ENCODE measurements at regions not wholly inside any gene's neighbourhood (a gene's known extent, or its start where the extent isn't known, plus 50 kb on each side); places are given as distances from the start of the nearest gene placed in this dataset.

DNA sequence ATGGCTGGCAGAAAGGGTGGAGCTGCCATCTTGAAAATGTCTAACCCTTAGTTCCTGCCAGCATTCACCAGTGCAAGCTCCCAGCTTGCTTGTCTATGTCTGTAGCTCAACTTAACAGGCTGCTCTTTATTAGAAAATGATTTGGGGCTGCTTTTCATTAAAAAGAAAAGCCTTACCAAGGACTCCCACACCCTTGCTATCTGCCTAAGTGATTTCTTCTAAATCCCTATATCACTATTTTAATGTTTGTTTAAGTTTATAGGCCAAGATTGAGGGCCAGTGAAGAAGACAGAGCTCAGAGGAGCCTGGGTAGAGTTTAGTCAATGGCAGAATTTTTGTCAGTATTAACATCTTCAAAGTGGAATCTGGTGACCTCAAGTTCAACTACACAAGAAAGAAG, 336.8 kb upstream of the CHRM3 start:
- H3K4me1 ChIP-seq = no peaks in the 10 kb centered on the region
- DNase-seq (ENCODE audit: low spot score) = no peak
- H3K36me3 ChIP-seq = no peaks in the 10 kb centered on the region
- no peak overlapping the region for H3K4me3 ChIP-seq
- TF ChIP-seq, protein P1, sequence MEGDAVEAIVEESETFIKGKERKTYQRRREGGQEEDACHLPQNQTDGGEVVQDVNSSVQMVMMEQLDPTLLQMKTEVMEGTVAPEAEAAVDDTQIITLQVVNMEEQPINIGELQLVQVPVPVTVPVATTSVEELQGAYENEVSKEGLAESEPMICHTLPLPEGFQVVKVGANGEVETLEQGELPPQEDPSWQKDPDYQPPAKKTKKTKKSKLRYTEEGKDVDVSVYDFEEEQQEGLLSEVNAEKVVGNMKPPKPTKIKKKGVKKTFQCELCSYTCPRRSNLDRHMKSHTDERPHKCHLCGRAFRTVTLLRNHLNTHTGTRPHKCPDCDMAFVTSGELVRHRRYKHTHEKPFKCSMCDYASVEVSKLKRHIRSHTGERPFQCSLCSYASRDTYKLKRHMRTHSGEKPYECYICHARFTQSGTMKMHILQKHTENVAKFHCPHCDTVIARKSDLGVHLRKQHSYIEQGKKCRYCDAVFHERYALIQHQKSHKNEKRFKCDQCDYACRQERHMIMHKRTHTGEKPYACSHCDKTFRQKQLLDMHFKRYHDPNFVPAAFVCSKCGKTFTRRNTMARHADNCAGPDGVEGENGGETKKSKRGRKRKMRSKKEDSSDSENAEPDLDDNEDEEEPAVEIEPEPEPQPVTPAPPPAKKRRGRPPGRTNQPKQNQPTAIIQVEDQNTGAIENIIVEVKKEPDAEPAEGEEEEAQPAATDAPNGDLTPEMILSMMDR (IDR thresholded peaks at IDR 0.05) = no peak
- H3K27ac ChIP-seq = no peak overlapping the region
- no peaks in the 10 kb centered on the region for H3K9me3 ChIP-seq
- H3K27me3 ChIP-seq = no peaks in the 10 kb centered on the region

DNA sequence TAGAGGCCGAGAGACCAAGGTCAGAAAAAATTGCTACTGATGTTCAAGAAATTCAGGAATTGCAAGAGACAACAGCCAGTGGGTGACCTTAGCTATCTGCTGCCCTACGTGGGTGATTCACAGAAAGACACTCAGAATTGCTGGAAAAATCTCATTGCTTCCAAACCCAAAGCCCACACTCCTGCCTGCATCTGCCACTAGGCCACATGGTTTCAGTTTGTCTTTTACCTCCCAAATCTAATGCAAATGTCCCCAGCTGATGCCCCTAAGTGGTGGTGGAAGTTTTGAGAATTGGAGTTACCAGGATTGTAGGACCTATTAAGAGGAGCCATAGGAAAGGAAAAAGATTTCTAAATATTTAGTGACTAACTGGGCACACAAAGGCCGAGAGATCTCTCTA, 341.5 kb upstream of the CHRM3 start:
- no peaks in the 10 kb centered on the region for H3K27me3 ChIP-seq
- DNase-seq (ENCODE audit: low spot score) = no peak
- no peaks in the 10 kb centered on the region for H3K4me1 ChIP-seq
- no peaks in the 10 kb centered on the region for H3K36me3 ChIP-seq
- TF ChIP-seq, protein P1 (IDR thresholded peaks at IDR 0.05) = no peak
- no peaks in the 10 kb centered on the region for H3K9me3 ChIP-seq
- H3K4me3 ChIP-seq = no peak overlapping the region
- no peak overlapping the region for H3K27ac ChIP-seq

DNA sequence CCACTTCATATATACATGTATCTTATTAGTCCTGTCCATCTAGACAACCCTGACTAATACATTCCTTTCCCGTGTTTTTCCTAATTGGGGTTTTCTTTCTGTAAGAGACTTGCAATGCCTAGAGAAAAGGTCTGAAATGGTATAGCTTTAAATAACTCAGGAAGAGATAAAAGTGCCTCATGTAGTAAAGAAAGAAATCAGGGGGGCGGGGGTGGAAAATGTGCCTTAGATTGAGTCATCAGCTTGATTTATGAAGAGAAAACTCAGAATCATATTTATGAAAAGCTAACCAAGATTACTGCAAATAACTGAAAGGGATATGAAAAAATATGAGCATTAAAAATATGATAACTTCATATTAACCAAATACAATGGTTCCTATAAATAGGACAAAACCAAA, 345.8 kb upstream of the CHRM3 start:
- TF ChIP-seq, protein P1 (IDR thresholded peaks at IDR 0.05) = no peak
- no peak overlapping the region for H3K27ac ChIP-seq

DNA sequence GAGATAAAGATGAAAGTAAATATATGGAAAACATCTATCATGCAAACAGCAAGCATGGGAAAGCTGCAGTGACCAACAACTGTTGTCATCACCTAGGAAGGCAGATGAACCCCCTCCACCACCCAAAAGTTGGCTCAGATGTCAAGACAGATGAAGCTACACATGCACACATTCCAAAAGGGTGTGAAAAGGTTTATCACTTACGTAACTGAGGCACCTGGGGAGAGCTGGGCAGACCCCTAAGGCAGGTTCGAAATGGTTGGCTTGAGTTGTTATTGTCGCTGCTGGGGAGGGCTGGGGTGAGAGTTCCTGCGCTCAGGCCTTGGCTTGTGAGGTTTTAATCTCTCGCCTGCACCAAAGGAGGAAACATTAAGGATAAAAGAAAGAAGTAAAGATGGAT, 355.1 kb upstream of the CHRM3 start:
- no peak for DNase-seq (ENCODE audit: low spot score)

More for the DNA sequence above, 345.8 kb upstream of the CHRM3 start:
- H3K4me1 ChIP-seq = no peaks in the 10 kb centered on the region
- no peak for DNase-seq (ENCODE audit: low spot score)
- no peaks in the 10 kb centered on the region for H3K27me3 ChIP-seq
- no peak overlapping the region for H3K4me3 ChIP-seq
- no peaks in the 10 kb centered on the region for H3K9me3 ChIP-seq
- H3K36me3 ChIP-seq = no peaks in the 10 kb centered on the region

DNA sequence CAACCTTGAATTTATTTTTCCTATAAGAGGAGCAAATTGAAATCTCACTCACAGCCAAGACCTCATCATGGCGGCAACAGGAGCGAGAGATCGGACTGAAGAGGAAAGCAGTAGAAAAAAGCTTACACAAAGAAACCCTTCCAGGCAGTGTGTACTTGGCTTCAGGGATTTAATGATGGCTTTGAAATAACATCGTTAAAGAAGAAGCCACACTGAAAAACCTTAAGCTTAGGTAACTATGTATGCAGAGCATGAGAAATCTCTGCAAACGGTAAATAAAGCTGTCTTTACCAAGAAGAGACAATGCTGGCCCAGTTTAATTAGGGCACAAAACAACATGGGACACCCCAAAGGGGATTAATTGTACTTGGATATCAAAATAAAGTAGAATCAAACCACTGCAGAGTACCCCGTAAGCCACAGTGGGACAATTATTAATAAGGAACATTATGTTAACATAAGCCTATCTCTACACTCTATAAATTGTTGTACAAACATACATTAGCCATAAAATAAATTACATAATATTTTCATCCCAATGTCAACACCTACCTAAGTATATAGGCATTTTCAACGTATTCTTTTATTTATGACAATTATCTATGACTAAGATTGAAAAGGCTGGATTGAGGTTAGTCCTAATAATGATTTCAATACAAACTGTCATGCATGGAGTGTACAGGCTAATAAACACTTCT, 360.2 kb upstream of the CHRM3 start:
- no peaks in the 10 kb centered on the region for H3K36me3 ChIP-seq
- DNase-seq (ENCODE audit: low spot score) = no peak
- TF ChIP-seq, protein P1 (IDR thresholded peaks at IDR 0.05) = no peak
- H3K9me3 ChIP-seq = no peaks in the 10 kb centered on the region
- H3K4me1 ChIP-seq = no peaks in the 10 kb centered on the region
- H3K27ac ChIP-seq = no peak overlapping the region
- no peak overlapping the region for H3K4me3 ChIP-seq
- no peaks in the 10 kb centered on the region for H3K27me3 ChIP-seq

More for the DNA sequence above, 355.1 kb upstream of the CHRM3 start:
- TF ChIP-seq, protein P1 (IDR thresholded peaks at IDR 0.05) = no peak
- Histone ChIP-seq H3K4me3 (no peak overlapping the region), H3K9me3 (no peaks in the 10 kb centered on the region), H3K27me3 (no peaks in the 10 kb centered on the region), H3K36me3 (no peaks in the 10 kb centered on the region), H3K4me1 (no peaks in the 10 kb centered on the region), H3K27ac (no peak overlapping the region)

DNA sequence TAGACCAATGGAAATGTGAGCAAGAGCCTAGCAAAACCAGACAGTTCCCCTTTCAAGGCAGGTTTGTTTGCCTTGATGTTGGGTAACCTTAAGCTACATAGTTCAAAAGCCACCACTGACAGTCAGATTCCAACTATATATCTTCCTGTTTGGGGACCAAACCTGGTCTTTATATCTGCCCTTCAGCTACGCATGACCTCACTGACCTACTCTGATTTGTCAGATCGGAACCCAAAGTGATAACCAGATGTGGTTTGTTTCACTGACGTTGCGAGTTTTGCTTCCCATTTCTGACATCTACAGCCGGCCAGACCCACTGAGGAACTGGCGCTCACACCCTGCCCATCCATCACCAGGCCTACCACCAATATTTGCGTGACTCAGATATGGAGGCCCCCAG, 361.1 kb upstream of the CHRM3 start:
- Histone ChIP-seq H3K9me3 (no peaks in the 10 kb centered on the region), H3K4me3 (no peak overlapping the region), H3K27me3 (no peaks in the 10 kb centered on the region), H3K36me3 (no peaks in the 10 kb centered on the region), H3K27ac (no peak overlapping the region), H3K4me1 (no peaks in the 10 kb centered on the region)
- no peak for DNase-seq (ENCODE audit: low spot score)
- TF ChIP-seq, protein P1 (IDR thresholded peaks at IDR 0.05) = no peak
